Adrenal gland (tissue), 9 donors: ENCODE measurements at regions not wholly inside any gene's neighbourhood (a gene's known extent, or its start where the extent isn't known, plus 50 kb on each side); places are given as distances from the start of the nearest gene placed in this dataset.

Experiments
- DNase-seq, 7 donors: peaks; one replicate each; pipeline ENCODE4 v3.0.0-alpha.2; 2019 to 2020
- H3K27ac ChIP-seq, 5 donors: fragments of 200-600 bp; sonication (generic) in 4 of 5; 1 replicate in 3 of 5; 2 replicates in 2 of 5; pipeline versions ENCODE4 v1.5.1 to v1.8.0; 2016 to 2020; ENCODE audit warnings: mild to moderate bottlenecking in 1 of 5
- H3K27me3 ChIP-seq: fragments of 200-600 bp; 2 replicates; pipeline ENCODE4 v1.8.0; 2021
- H3K36me3 ChIP-seq, 2 donors: fragments of 200-600 bp; replicated peaks in 1 of 2; 1 replicate in 1 of 2; 2 replicates in 1 of 2; pipeline versions ENCODE4 v1.5.1 to v1.8.0; 2018 to 2022
- H3K4me1 ChIP-seq, 2 donors: fragments of 200-600 bp; replicated peaks in 1 of 2; 1 replicate in 1 of 2; 2 replicates in 1 of 2; pipeline versions ENCODE4 v1.5.1 to v1.8.0; 2018 to 2021
- H3K4me3 ChIP-seq, 4 donors: fragments of 200-600 bp; sonication (generic) in 3 of 4; one replicate each; pipeline ENCODE4 v1.5.1; 2016 to 2018
- H3K9me3 ChIP-seq, 3 donors: fragments of 200-600 bp; sonication (generic) in 1 of 3; replicated peaks in 1 of 3; 1 replicate in 2 of 3; 2 replicates in 1 of 3; pipeline versions ENCODE4 v1.5.1 to v1.8.0; 2016 to 2021
- POLR2A ChIP-seq, 2 donors: fragments of 450-650 bp; IDR thresholded peaks; one replicate each; pipeline ENCODE4 v1.6.1; 2017; ENCODE audit warnings: antibody characterized with exemption in 2 of 2, mild to moderate bottlenecking in 2 of 2, moderate library complexity in 1 of 2
- WGBS, 4 donors: extraction: QIAGEN DNeasy Blood & Tissue Kit in 2 of 4; methylation state at CpG; one replicate each; pipeline versions ENCODE4 v1.1.5 to v1.1.7; 2013 to 2017; 5-methylcytosine and 5-hydroxymethylcytosine counted together
- intact Hi-C, 2 donors: fragments of 100-400 bp; cut with DNase I; formaldehyde crosslinking; loops; one replicate each; pipeline versions ENCODE4 v1.14.1 to v1.15.0; 2022 to 2023
- TF ChIP-seq, protein P1 (sequence below), 6 experiments: fragments of 450-650 bp in 4 of 6; fragments of 200-600 bp in 2 of 6; sonication (generic) in 1 of 6; IDR thresholded peaks; 1 replicate in 5 of 6; 2 replicates in 1 of 6; pipeline versions ENCODE4 v1.5.1 to v1.8.0; 2016 to 2021; ENCODE audit warnings: antibody characterized with exemption in 6 of 6, mild to moderate bottlenecking in 2 of 6, moderate library complexity in 1 of 6
- donor health status: healthy with polysubstance abuse.
- donor health status: Bipolar disorder and iron deficiency.
- donor health status: DM: yes; HTN: yes; CAD: no.
- donor health status: DM: no; HTN: no; CAD: no.
- donor health status: DM: no; HTN: no; CAD: no.

DNA sequence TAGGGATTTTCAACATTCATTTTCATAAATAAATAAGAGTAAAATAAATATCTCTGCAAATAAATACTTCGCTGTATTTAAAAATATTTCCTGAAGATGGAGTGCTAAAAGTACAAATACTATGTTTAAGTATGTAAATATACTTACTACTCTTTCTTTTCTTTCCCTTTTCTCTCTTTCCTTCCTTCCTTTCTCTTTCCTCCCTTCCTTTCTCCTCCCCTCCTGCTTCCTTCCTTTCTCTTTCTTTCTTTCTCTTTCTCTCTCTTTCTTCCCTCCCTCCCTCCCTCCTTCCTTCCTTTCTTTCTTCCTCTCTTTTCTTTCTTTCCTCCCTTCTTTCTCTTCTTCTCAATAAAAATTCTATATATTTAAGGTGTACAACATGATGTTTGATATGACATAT lies 496.1 kb downstream of the CCSER2 start:
- intact Hi-C loops, result no loop called here
- TF ChIP-seq, protein P1, sequence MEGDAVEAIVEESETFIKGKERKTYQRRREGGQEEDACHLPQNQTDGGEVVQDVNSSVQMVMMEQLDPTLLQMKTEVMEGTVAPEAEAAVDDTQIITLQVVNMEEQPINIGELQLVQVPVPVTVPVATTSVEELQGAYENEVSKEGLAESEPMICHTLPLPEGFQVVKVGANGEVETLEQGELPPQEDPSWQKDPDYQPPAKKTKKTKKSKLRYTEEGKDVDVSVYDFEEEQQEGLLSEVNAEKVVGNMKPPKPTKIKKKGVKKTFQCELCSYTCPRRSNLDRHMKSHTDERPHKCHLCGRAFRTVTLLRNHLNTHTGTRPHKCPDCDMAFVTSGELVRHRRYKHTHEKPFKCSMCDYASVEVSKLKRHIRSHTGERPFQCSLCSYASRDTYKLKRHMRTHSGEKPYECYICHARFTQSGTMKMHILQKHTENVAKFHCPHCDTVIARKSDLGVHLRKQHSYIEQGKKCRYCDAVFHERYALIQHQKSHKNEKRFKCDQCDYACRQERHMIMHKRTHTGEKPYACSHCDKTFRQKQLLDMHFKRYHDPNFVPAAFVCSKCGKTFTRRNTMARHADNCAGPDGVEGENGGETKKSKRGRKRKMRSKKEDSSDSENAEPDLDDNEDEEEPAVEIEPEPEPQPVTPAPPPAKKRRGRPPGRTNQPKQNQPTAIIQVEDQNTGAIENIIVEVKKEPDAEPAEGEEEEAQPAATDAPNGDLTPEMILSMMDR (IDR thresholded peaks at IDR 0.05), result no peak
- no peak for TF ChIP-seq POLR2A (IDR thresholded peaks at IDR 0.05)
- Histone ChIP-seq H3K4me1 (no peaks in the 10 kb centered on the region), H3K27me3 (no peaks in the 10 kb centered on the region), H3K9me3 (no peaks in the 10 kb centered on the region), H3K36me3 (no peaks in the 10 kb centered on the region), H3K27ac (no peak overlapping the region), H3K4me3 (no peak overlapping the region)
- WGBS, 4 donors, result 91 to 96% (median 92%) methylated on average over 1 of the region's 1 CpG
- no peak for DNase-seq

DNA sequence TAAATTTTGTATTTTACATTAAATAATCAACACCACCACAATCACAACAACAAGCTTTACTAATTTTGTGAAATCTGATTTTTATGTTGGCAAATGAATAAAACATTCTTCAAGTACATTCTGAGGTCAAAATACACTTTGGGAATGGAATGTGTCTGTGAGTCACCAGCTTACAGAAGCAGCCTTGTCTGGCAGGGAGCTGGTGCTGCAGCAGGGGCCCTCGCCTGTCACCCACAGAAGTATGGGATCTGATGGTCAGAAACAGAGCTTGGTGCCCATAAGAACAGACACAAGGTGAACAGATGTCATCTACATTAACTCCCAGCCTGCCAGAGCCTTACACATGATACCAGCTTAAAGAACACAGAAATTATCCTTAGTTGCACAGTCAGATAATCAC lies 496.9 kb downstream of the CCSER2 start:
- intact Hi-C loops, result no loop called here
- 18 to 38% (median 36%) methylated on average over 1 of the region's 1 CpG for WGBS, 4 donors
- Histone ChIP-seq H3K4me1 (no peaks in the 10 kb centered on the region), H3K27me3 (no peaks in the 10 kb centered on the region), H3K9me3 (no peaks in the 10 kb centered on the region), H3K27ac (no peak overlapping the region), H3K36me3 (no peaks in the 10 kb centered on the region), H3K4me3 (no peak overlapping the region)
- DNase-seq, result peak in 1 of 7 donors; percentile 25
- TF ChIP-seq, protein P1 (IDR thresholded peaks at IDR 0.05), result no peak
- no peak for TF ChIP-seq POLR2A (IDR thresholded peaks at IDR 0.05)

DNA sequence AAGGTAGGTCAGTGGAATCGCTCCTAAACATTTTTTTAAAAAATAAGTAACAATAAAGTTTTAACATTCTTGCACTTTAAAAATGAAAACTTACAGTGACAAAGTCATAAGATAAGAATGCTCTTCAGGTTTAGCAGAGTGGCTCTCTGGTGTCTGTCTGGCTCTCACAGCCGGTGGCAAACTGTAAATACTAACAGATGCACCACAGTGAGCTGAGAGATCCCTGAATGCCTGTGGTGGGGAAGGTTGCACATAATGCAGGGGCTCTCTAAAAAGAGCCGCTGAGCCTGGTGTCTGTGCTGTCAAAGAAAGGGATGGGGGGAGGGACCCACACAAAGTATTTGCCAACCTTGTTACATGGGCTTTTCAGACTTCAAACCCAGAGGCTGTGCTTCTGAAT lies 498.3 kb downstream of the CCSER2 start:
- WGBS, 4 donors, result 71 to 88% (median 78%) methylated on average over 2 to 3 of the region's 3 CpGs
- H3K27me3 ChIP-seq, result no peaks in the 10 kb centered on the region
- TF ChIP-seq, protein P1 (IDR thresholded peaks at IDR 0.05), result no peak
- no peak for TF ChIP-seq POLR2A (IDR thresholded peaks at IDR 0.05)
- intact Hi-C loops, result no loop called here
- H3K4me1 ChIP-seq, result no peaks in the 10 kb centered on the region
- no peak overlapping the region for H3K4me3 ChIP-seq
- no peaks in the 10 kb centered on the region for H3K36me3 ChIP-seq
- no peak for DNase-seq
- no peaks in the 10 kb centered on the region for H3K9me3 ChIP-seq
- H3K27ac ChIP-seq, result no peak overlapping the region

DNA sequence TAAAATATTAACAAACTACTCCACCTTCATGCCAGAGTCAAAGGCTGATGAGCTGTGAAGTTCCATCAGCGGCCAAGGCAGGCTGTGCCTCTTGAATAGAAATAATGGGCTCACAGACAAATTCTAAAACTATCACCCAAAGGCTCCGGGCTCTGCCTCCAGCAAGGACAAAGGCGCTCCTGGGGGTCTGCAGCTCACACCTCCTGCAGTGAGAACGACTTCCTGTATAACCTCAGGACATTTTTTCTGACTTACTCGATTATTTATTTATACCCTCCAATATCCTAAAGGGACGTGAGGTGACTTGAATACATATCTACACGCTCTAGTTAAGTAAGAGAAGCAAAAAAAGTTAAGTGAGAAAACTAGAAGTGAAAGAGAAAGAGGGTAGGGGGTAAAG lies 500.7 kb downstream of the CCSER2 start:
- intact Hi-C loops, result no loop called here
- Histone ChIP-seq H3K4me3 (no peak overlapping the region), H3K4me1 (no peaks in the 10 kb centered on the region), H3K27ac (no peak overlapping the region), H3K36me3 (no peaks in the 10 kb centered on the region), H3K27me3 (no peaks in the 10 kb centered on the region), H3K9me3 (no peaks in the 10 kb centered on the region)
- no peak for DNase-seq
- WGBS, 4 donors, result 73 to 75% (median 75%) methylated on average over 7 of the region's 7 CpGs
- TF ChIP-seq POLR2A (IDR thresholded peaks at IDR 0.05), result no peak
- TF ChIP-seq, protein P1 (IDR thresholded peaks at IDR 0.05), result no peak
